HepG2 (cell line): ENCODE measurements at regions not wholly inside any gene's neighbourhood (a gene's known extent, or its start where the extent isn't known, plus 50 kb on each side); places are given as distances from the start of the nearest gene placed in this dataset.

Experiments used
- ATAC-seq: fragments of 200-7000 bp; cut with Tn5 transposase; 3 replicates; pipeline ENCODE4 v1.9.1; 2020; ENCODE audit warnings: mild to moderate bottlenecking, moderate library complexity
- BruUV-seq: library from RNA; stranded (reverse); fragments of 400-500 nt; replicated peaks from 2 replicates; lab custom pipeline; 2021; lab: Mats Ljungman, UMichigan
- CTCF ChIA-PET: fragments of 300-600 bp; formaldehyde crosslinking; extraction: SDS; loops from one replicate; lab custom pipeline; 2021; ENCODE audit warnings: low total read pairs, inconsistent platforms, low intra/inter-chr PET ratio; lab: Yijun Ruan, JAX
- POLR2A ChIA-PET: fragments of 350-600 bp; sonication (Branson Sonifier 250); formaldehyde crosslinking; loops from one replicate; lab custom pipeline; 2020; ENCODE audit warnings: antibody characterized with exemption, inconsistent platforms; lab: Yijun Ruan, JAX
- DNase-seq: peaks from one replicate; pipeline ENCODE4 v3.0.0-alpha.2; 2015; ENCODE audit warnings: low spot score
- FAIRE-seq: peaks from 3 replicates; lab custom pipeline; 2011; peaks lifted over from hg19 to GRCh38; lab: Jason Lieb, UNC
- H2AFZ ChIP-seq: one replicate; pipeline ENCODE4 v1.6.1; 2011; ENCODE audit warnings: low read length, inconsistent platforms
- H3K27ac ChIP-seq: fragments of 300-600 bp; 3 replicates; pipeline ENCODE4 v1.8.0; 2011; ENCODE audit warnings: mixed run types, mild to moderate bottlenecking, mixed read lengths, low read length, inconsistent platforms; ENCODE audit not compliant: insufficient read depth; ENCODE audit errors: extremely low read length
- H3K27me3 ChIP-seq, 2 experiments: fragments of 200-600 bp in 1 of 2; 2 replicates in 1 of 2; 3 replicates in 1 of 2; pipeline versions ENCODE4 v1.6.0 to v1.8.0; 2011; ENCODE audit warnings: low read length in 2 of 2, mild to moderate bottlenecking in 2 of 2, moderate library complexity in 2 of 2, inconsistent platforms in 1 of 2; ENCODE audit not compliant: insufficient read depth in 2 of 2, control insufficient read depth in 1 of 2
- H3K36me3 ChIP-seq, 2 experiments: fragments of 200-600 bp in 1 of 2; replicated peaks in 1 of 2; 2 replicates in 1 of 2; 3 replicates in 1 of 2; pipeline versions ENCODE4 v1.5.1 to v1.8.0; 2011; ENCODE audit warnings: low read length in 2 of 2, inconsistent platforms in 1 of 2; ENCODE audit not compliant: insufficient read depth in 2 of 2, control insufficient read depth in 1 of 2
- H3K4me1 ChIP-seq: 2 replicates; pipeline ENCODE4 v1.5.1; 2012; ENCODE audit warnings: low read length, inconsistent platforms; ENCODE audit not compliant: insufficient read depth
- H3K4me2 ChIP-seq: 2 replicates; pipeline ENCODE4 v1.6.0; 2011; ENCODE audit warnings: low read depth, low read length, inconsistent platforms
- H3K4me3 ChIP-seq, 3 experiments: fragments of 200-600 bp in 1 of 3; sonication (generic), shearing (Covaris generic) in 1 of 3; replicated peaks in 1 of 3; 2 replicates each; pipeline ENCODE4 v1.5.1; 2011 to 2016; ENCODE audit warnings: low read length in 3 of 3, inconsistent platforms in 2 of 3, low read depth in 2 of 3, mild to moderate bottlenecking in 2 of 3, control low read depth in 1 of 3, mixed read lengths in 1 of 3; ENCODE audit not compliant: insufficient read depth in 1 of 3
- H3K79me2 ChIP-seq: one replicate; pipeline ENCODE4 v1.6.1; 2011; ENCODE audit warnings: low read length, inconsistent platforms; ENCODE audit not compliant: insufficient read depth
- H3K9ac ChIP-seq: 2 replicates; pipeline ENCODE4 v1.6.0; 2011; ENCODE audit warnings: mild to moderate bottlenecking, low read depth, low read length, inconsistent platforms; ENCODE audit not compliant: insufficient read depth
- H3K9me3 ChIP-seq: 2 replicates; pipeline ENCODE4 v1.5.1; 2012; ENCODE audit warnings: mild to moderate bottlenecking, low read length
- H4K20me1 ChIP-seq: 2 replicates; pipeline ENCODE4 v1.6.0; 2011; ENCODE audit warnings: inconsistent platforms, mild to moderate bottlenecking, low read length, moderate library complexity; ENCODE audit not compliant: insufficient read depth
- HDAC1 ChIP-seq: sonication (generic); formaldehyde crosslinking; IDR thresholded peaks from 2 replicates; pipeline ENCODE4 v1.5.1; 2020; ENCODE audit warnings: mild to moderate bottlenecking, missing genetic modification reagents
- KDM3A ChIP-seq: IDR thresholded peaks from 2 replicates; pipeline ENCODE4 v1.6.1; 2018; ENCODE audit warnings: low read depth, missing compliant biosample characterization
- POLR2G ChIP-seq: fragments of 200-400 bp; formaldehyde crosslinking; IDR thresholded peaks from 2 replicates; pipeline ENCODE4 v1.6.1; 2018; ENCODE audit warnings: mild to moderate bottlenecking, low read depth, low read length, moderate library complexity
- STAT5B ChIP-seq: sonication (generic); formaldehyde crosslinking; IDR thresholded peaks from 2 replicates; pipeline ENCODE4 v1.4.0; 2020; ENCODE audit warnings: missing genetic modification reagents
- SUZ12 ChIP-seq: fragments of 150-350 bp; IDR thresholded peaks from 2 replicates; pipeline ENCODE4 v1.6.1; 2014; ENCODE audit warnings: low read depth, low read length
- ZNF343 ChIP-seq: sonication (generic); formaldehyde crosslinking; IDR thresholded peaks from 2 replicates; pipeline ENCODE4 v1.4.0; 2020; ENCODE audit warnings: mild to moderate bottlenecking, missing genetic modification reagents
- ZNF552 ChIP-seq: sonication (generic); formaldehyde crosslinking; IDR thresholded peaks from 2 replicates; pipeline ENCODE4 v1.9.0; 2022; ENCODE audit warnings: missing genetic modification reagents, mild to moderate bottlenecking, borderline replicate concordance
- ZNF629 ChIP-seq: sonication (generic); formaldehyde crosslinking; conservative IDR thresholded peaks from 2 replicates; pipeline ENCODE4 v1.5.0; 2020; ENCODE audit warnings: missing genetic modification reagents
- ZNF746 ChIP-seq: sonication (generic); formaldehyde crosslinking; IDR thresholded peaks from 2 replicates; pipeline ENCODE4 v1.8.0; 2022; ENCODE audit warnings: mild to moderate bottlenecking, missing genetic modification reagents
- ZSCAN31 ChIP-seq: sonication (generic); formaldehyde crosslinking; IDR thresholded peaks from 2 replicates; pipeline ENCODE4 v1.5.0; 2020; ENCODE audit warnings: low read depth, mild to moderate bottlenecking, missing genetic modification reagents
- WGBS: methylation state at CpG from one replicate; pipeline ENCODE4 v1.1.6; 2017; ENCODE audit warnings: low lambda C conversion rate; 5-methylcytosine and 5-hydroxymethylcytosine counted together
- in situ Hi-C: cut with HindIII; loops from 2 replicates; pipeline ENCODE4 v1.10.0; 2017; ENCODE audit warnings: low pct_unique_long_range_greater_than_20kb; ENCODE audit not compliant: extremely low pct_ligation_motif_present
- intact Hi-C: fragments of 100-400 bp; cut with micrococcal nuclease; formaldehyde crosslinking; loops from one replicate; pipeline ENCODE4 v1.10.0; 2022; ENCODE audit not compliant: unreplicated experiment
- TF ChIP-seq, protein P1 (sequence below): sonication (generic); formaldehyde crosslinking; IDR thresholded peaks from 2 replicates; pipeline ENCODE4 v1.5.1; 2020; ENCODE audit warnings: mild to moderate bottlenecking, missing genetic modification reagents, borderline replicate concordance

DNA sequence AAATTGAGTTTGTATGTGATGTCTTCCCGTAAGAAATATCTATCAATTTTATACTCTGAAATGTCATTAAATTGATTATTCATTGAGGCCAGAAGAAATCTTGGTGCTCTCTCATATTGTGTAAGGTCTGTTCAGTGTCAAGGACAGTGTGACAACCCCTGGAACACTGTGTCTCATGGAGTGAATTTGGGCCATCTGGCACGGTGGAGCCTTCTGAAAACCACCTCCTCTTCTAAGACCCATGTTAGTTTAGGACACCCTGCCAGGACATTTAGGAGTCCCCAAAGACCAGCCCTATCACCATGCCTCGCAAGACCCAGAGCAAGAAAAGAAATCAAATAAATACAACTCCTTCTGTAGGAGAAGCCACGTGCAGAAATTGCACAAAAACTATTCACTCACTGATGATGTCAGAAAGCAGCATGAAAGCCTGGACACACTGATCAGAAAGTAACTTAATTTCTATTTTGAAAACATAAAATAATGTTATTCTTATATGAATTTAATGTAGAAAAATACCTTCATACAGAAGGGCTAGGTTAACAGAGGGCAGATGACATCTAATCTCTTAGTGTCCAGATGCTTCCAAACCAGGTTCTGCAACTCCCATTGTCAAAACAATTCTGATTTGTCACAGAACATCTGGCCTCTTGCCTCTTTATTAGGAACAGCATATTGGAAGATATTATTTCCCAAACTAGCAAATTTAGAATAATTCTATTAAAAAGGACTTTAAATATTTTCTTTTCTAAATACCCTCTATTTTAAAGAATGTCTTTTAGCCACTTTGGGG is 298.8 kb downstream of the NR2F1-AS1 start:
- intact Hi-C loops: no loop called here
- ChIA-PET CTCF (no interaction called here), POLR2A (no interaction called here)
- H3K27ac ChIP-seq: no peak overlapping the region
- no peaks in the 10 kb centered on the region for H3K4me1 ChIP-seq
- H3K36me3 ChIP-seq: no peaks in the 10 kb centered on the region
- H3K4me2 ChIP-seq: no peak overlapping the region
- no peak for FAIRE-seq
- BruUV-seq: no TSS peak
- 0 out of 2 replicates have a peak, but pooled peaks cover 4% of the 10 kb centered on the region for H3K9me3 ChIP-seq
- in situ Hi-C loops: no loop called here
- peaks cover 0 to 10% of the 10 kb centered on the region in 2 experiments; a peak in 1 of 5 replicates for H3K27me3 ChIP-seq
- TF ChIP-seq ZNF746 (CRISPR knock-in tag): no peak
- no peak for TF ChIP-seq ZSCAN31 (CRISPR knock-in tag)
- no peak for TF ChIP-seq SUZ12
- TF ChIP-seq ZNF343 (CRISPR knock-in tag): no peak
- TF ChIP-seq, all 625 proteins: peak for 0
- Histone ChIP-seq H4K20me1 (no peaks in the 10 kb centered on the region), H3K9ac (no peak overlapping the region), H3K79me2 (no peaks in the 10 kb centered on the region), H2AFZ (no peak overlapping the region), H3K4me3 (no peak overlapping the region)
- ATAC-seq: no peak
- no peak for DNase-seq
- WGBS: 25% methylated on average over 4 of the region's 4 CpGs

DNA sequence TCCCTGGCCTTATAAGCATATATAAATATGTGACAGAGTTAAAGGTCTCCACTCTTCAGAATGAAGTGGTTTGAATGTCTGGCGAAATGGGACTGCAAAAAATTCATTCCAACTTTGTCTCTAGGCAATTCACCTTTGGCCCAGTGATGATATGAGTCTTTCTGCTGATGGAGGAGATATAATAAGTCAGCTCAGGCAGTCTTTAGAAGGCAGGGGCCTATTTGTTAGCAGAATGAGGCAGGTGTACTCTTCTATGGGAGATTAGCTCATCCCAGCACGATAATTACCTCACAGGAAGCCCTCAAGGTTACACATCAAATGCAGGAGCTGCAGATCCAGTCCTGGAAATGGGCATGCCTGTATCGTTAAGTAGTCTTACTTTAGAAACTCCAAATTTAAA is 300.5 kb downstream of the NR2F1-AS1 start:
- Histone ChIP-seq H3K9ac (no peak overlapping the region), H3K27me3 (peaks cover 0 to 10% of the 10 kb centered on the region in 2 experiments; a peak in 1 of 5 replicates), H3K4me3 (no peak overlapping the region), H3K4me2 (no peak overlapping the region), H4K20me1 (no peaks in the 10 kb centered on the region), H3K27ac (no peak overlapping the region), H3K36me3 (no peaks in the 10 kb centered on the region), H2AFZ (no peak overlapping the region), H3K4me1 (no peaks in the 10 kb centered on the region), H3K9me3 (no peaks in the 10 kb centered on the region), H3K79me2 (no peaks in the 10 kb centered on the region)
- TF ChIP-seq, protein P1, sequence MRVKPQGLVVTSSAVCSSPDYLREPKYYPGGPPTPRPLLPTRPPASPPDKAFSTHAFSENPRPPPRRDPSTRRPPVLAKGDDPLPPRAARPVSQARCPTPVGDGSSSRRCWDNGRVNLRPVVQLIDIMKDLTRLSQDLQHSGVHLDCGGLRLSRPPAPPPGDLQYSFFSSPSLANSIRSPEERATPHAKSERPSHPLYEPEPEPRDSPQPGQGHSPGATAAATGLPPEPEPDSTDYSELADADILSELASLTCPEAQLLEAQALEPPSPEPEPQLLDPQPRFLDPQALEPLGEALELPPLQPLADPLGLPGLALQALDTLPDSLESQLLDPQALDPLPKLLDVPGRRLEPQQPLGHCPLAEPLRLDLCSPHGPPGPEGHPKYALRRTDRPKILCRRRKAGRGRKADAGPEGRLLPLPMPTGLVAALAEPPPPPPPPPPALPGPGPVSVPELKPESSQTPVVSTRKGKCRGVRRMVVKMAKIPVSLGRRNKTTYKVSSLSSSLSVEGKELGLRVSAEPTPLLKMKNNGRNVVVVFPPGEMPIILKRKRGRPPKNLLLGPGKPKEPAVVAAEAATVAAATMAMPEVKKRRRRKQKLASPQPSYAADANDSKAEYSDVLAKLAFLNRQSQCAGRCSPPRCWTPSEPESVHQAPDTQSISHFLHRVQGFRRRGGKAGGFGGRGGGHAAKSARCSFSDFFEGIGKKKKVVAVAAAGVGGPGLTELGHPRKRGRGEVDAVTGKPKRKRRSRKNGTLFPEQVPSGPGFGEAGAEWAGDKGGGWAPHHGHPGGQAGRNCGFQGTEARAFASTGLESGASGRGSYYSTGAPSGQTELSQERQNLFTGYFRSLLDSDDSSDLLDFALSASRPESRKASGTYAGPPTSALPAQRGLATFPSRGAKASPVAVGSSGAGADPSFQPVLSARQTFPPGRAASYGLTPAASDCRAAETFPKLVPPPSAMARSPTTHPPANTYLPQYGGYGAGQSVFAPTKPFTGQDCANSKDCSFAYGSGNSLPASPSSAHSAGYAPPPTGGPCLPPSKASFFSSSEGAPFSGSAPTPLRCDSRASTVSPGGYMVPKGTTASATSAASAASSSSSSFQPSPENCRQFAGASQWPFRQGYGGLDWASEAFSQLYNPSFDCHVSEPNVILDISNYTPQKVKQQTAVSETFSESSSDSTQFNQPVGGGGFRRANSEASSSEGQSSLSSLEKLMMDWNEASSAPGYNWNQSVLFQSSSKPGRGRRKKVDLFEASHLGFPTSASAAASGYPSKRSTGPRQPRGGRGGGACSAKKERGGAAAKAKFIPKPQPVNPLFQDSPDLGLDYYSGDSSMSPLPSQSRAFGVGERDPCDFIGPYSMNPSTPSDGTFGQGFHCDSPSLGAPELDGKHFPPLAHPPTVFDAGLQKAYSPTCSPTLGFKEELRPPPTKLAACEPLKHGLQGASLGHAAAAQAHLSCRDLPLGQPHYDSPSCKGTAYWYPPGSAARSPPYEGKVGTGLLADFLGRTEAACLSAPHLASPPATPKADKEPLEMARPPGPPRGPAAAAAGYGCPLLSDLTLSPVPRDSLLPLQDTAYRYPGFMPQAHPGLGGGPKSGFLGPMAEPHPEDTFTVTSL: 0 out of 2 replicates have a peak, but pooled peaks have one; percentile 17
- TF ChIP-seq KDM3A (CRISPR knock-in tag) (no peak), ZNF629 (0 out of 2 replicates have a peak, but pooled peaks have one; percentile 21), ZNF552 (CRISPR knock-in tag) (no peak), STAT5B (no peak), POLR2G (no peak), HDAC1 (no peak)
- ATAC-seq (peak; percentile 42; the same call in 1 of the 3 replicates), FAIRE-seq (no peak), DNase-seq (peak; percentile 24)
- ChIA-PET POLR2A (no interaction called here), CTCF (no interaction called here)
- intact Hi-C loops: no loop called here
- WGBS: 0% methylated on average over 3 of the region's 3 CpGs
- in situ Hi-C loops: no loop called here
- BruUV-seq: no TSS peak
